ENCODE measurements at regions not wholly inside any gene's neighbourhood (a gene's known extent, or its start where the extent isn't known, plus 50 kb on each side); places are given as distances from the start of the nearest gene placed in this dataset.

GRCh38 chr2:120616261-120616660, 119.4 kb upstream of the GLI2 start:
- no peak for TF ChIP-seq POLR2A (IDR thresholded peaks at IDR 0.05)
- no peak for TF ChIP-seq CTCF (IDR thresholded peaks at IDR 0.05)

Data from esophagus squamous epithelium (tissue), 4 donors.